ENCODE measurements at regions not wholly inside any gene's neighbourhood (a gene's known extent, or its start where the extent isn't known, plus 50 kb on each side); places are given as distances from the start of the nearest gene placed in this dataset.
A peak's percentile ranks its signal among the peaks of the same experiment; 100 is the strongest.

DNA sequence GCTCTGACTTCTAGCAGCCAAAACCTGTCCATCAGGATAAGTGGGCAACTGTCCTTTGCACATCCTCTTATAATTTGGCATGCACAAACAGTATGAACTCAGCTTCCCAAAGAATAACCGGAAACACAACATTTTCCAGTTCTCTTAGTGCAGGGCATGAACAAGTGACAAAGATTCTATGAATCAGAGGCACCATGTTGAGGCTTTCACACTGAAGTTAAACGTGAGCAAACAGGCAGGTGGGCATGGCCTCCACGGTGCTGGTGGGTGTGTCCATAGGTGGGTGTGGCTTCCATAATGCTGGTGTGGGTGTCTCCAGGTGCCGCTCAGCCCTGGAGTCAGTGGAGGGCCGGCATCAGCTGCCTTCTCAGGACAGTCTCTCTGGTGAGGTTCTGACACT lies 196.5 kb downstream of the SMIM20 start:
- DNase-seq: no peak

- no peak for DNase-seq
Measured at GRCh38 chr4:26113339-26113940, 199.4 kb downstream of the SMIM20 start.

DNA sequence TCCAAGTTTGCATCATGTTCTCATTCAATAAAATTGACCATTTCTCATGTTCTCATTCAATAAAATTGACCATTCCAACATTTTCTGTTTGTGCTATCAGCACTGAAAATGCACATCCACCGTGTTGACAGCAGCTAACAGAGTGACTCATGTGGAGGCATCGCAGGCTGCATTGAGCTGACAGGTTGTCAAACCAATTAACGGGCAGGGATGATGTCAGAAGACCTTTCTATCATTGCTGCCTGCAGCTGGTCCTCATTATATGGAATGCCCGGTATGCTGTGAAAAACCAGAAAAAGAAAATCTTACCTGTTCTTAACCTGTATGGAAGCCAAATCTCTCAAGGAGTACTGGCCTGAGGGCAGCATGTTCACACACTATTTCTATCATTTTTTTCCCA lies 202.0 kb downstream of the SMIM20 start:
- no peak for DNase-seq

GRCh38 chr4:26120098-26120825 lies 200.6 kb upstream of the RBPJ start:
- peak; percentile 28 for DNase-seq

- DNase-seq: no peak
Measured at GRCh38 chr4:26122690-26123089, 198.1 kb upstream of the RBPJ start.

DNA sequence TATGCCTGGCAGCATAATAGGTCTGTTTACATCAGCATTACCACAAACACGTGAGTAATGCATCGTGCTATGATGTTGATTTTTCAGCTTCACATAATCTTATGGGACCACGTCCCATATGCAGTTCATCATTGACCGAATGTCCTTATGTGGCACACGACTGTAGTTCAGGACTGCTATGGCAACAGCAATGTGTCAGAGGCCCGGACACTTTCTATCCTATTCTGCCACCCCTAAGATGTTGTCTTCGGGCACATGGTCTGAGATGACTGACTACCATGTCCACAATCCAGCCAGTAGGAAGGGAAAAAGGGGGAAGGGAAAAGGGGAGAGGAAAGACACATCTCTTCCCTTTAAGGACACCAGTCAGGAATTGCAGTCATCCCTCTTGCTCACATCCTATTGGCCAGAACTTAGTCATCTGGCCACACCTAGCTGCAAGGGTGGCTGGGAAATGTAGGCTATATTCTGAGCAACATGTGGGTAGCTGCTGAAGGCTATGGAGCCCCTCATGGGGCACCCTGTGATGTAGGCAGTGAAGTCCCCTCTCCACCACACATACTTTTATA lies 196.0 kb upstream of the RBPJ start:
- DNase-seq: no peak

GRCh38 chr4:26126143-26126718 lies 194.6 kb upstream of the RBPJ start:
- DNase-seq: no peak

DNA sequence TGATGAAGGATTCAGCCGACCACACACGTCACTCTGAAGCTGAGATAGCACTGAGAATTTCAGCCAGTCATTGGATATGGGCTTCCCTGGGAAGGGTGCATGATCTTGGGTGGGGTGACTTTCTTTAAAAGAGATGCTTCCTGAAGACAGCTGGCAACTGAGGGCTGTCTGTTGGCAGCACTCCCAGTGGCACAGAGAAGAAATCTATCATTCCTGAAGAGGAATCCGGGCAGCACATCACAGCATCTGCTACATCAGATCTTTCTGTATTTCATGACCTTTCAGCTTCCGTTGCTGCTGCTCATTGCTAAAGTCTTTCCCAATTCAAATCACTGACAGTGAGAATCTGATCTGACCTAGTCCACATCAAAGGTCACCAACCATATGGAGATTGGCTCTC lies 193.8 kb upstream of the RBPJ start:
- DNase-seq: no peak

GRCh38 chr4:26127851-26128337 lies 192.9 kb upstream of the RBPJ start:
- no peak for DNase-seq

- DNase-seq: no peak
Measured at GRCh38 chr4:26130173-26130572, 190.6 kb upstream of the RBPJ start.

DNA sequence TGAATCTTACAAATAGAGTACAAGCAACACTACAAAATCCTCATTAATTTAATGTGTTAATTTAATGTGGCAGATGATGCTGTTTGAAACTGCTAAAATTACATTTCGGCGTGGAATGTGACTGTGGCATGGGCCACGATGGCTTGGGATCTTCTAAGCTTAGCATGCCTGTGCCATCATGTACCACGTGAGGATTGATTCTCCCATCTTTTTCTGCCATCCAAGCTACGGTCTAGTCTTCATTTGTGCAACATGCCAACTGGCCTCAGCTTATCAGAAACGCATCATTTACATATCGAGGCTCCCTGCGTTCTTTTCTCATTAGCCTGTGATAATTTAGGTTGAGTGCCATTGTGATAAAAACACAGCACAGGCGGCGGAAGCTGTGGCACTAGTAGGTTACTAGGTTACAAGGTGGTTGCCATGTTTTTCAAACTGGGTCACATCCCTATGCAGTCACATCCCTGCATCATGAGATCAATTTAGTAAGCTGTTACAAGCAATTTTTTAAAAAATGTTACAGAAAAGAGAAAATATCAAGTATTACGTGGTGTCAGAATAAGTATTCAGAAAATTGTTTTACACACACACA lies 189.9 kb upstream of the RBPJ start:
- no peak for DNase-seq

GRCh38 chr4:26131711-26132110 lies 189.1 kb upstream of the RBPJ start:
- no peak for DNase-seq

DNA sequence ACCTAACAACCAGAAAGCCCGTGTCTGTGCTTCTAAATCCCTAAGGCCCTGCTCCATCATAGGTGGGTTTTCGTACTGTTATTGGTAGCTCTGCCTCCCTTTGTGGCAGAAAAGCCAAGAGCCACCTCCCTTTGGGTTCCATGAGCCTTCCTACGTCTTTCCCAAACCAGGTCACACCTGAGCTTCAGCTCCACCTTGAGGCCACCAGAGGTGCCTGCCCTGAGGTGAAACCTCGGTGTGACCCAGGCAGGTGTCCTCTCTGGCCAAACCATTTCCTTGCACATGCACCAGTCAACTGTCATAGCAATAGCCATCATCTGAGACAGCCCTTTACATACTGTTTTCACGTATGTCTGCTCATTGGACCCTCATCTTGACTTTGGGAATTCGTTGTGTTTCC lies 188.0 kb upstream of the RBPJ start:
- DNase-seq: no peak

GRCh38 chr4:26133840-26134239 lies 187.0 kb upstream of the RBPJ start:
- no peak for DNase-seq

GRCh38 chr4:26135331-26135730 lies 185.5 kb upstream of the RBPJ start:
- DNase-seq: no peak

- DNase-seq: no peak
Measured at GRCh38 chr4:26136615-26137014, 184.2 kb upstream of the RBPJ start.

DNA sequence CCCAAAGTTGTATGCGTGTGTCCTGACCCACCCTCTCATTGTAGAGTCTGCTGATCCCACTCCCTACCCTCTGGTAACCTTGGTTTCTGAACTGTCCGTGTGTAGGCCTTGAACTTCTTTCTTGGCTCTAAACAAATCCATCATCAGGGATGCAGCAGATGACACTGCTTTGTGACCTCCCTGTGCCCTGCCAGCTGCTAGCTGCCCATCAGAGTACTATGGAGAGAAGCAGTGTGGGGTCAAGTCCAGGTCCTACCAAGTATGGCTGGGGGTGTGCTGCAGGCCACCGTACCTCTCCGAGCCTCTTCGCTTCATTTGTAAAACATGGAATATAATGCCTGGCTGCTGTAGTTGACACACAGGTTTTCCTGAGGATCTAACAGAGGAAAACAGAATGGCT lies 183.5 kb upstream of the RBPJ start:
- DNase-seq: no peak

DNA sequence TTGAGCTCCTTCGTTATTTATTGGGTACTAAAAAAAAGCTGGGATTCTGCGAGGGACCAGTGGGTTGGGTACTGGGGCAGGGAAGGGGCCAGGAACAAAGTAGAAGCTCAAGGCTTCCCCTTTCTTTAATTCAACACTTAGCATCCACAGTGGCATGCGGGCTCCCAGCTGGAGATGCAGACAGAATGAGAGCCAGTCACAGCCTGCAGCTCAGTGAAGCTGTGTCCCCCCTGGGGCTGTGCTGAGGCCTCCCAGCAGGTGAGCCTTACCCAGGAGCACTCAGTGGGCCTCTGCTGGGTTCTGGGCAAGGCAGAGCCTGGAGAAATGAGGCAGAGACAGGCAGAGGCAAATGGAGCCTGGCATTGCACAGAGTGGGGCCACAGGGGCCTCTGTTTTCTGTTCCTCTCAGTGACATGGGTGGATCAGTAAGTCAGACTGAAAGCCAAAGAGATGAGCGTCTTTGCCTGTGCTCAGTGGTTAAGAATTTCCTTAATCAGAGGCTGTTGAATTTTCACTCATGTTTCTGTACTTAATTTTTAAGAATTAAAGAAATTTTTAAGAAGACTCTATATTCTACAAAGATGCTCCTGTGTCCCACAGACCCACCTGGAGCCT lies 181.4 kb upstream of the RBPJ start:
- DNase-seq: peak; percentile 15

DNA sequence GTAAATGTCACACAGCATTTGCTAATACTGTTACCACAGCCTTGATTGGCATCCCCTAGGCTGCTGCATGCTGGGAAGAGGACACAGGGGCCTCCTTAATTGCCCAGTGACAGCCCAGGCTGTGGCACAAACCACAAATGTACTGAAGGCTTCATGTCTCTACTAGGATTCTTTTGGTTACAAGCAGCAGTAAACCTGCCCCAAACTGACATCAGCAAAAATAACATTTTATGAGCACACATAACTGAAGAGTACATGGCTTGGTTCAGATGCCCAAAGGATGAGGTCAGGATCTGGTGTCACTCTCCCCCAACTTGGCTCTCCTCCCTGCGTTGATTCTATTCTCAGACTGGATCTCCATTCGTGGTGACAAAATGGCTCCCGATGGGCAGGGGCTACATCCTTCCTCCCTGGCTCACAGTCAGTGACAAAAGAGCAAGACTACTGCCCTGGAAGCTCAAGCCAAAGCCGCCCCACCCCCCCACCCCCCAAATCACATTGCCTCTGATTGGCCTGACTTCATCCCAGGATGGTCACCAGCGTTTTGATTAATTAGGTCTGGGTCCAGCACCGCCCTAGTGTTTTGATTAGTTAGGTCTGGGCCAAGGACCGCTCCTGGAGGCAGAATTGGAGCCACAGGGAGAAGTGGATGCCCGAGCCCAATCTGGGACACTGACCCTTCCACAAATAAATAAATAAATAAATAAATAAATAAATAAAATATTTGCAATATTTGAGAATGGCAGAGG lies 180.5 kb upstream of the RBPJ start:
- no peak for DNase-seq

DNA sequence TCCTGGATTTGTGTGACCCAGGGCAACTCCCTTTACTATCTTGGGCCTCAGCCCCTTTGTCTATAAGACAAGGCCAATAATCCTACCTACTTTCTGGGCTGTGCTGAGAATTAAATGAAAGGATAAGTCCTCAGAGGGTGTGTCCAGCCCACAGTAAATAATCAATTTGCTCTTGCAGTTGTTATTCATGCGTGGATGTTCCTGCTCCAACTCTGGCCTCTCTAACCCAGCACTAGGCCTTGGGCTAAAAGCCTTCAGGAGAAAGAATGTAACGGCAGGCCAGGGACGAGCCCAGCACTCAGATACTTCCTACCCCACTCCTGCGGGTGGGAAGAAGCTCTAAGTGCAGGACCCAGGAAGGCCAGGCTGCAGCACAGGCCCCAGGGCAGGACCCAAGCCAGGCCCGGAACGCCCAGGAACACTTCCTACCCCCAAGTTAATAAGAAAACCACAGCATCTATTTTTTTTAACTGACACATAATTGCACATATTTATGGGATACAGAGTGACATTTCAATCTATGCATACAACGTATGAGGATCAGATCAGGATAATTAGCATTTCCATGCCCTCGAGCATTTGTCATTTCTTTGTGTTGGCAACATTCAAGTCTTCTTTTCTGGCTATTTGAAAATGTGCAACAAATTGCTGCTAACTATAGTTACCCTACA lies 179.6 kb upstream of the RBPJ start:
- DNase-seq: no peak

DNA sequence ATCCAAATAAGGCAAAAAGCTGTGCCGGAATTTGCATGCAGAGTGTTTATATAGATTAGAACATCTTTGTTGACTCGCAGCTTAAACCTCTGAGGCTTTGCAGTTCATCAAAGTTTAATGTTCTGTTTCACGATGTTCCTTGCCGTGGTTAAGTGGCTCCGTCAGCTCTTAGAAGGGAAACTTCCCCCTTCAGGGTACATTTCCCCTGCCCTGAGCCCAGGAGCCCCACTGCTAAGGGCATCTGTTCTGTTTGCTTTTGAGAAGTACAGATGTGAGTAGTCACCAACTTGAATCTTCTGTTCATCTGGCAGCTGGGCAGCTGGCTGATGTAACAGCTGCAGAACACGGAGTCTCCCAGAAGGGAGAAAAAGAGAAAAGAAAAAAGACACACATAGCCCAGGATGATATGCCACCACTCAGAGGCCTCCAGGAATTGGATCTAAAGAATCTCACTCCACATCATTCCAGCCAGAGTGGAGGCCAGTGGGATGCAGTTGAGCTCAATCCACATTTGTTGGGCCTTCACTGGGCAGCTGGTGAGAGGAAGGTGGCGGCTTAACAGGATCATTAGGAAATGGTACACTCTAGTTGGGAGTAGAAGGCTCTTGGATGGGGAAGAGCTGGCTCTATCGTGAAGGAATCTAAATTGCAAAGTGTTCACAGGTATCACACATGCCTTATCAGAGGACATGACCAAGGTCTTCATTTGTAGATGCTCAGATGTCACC lies 178.7 kb upstream of the RBPJ start:
- DNase-seq: no peak

Data from NCI-H345 (cell line).